ENCODE measurements at regions not wholly inside any gene's neighbourhood (a gene's known extent, or its start where the extent isn't known, plus 50 kb on each side); places are given as distances from the start of the nearest gene placed in this dataset.

DNA sequence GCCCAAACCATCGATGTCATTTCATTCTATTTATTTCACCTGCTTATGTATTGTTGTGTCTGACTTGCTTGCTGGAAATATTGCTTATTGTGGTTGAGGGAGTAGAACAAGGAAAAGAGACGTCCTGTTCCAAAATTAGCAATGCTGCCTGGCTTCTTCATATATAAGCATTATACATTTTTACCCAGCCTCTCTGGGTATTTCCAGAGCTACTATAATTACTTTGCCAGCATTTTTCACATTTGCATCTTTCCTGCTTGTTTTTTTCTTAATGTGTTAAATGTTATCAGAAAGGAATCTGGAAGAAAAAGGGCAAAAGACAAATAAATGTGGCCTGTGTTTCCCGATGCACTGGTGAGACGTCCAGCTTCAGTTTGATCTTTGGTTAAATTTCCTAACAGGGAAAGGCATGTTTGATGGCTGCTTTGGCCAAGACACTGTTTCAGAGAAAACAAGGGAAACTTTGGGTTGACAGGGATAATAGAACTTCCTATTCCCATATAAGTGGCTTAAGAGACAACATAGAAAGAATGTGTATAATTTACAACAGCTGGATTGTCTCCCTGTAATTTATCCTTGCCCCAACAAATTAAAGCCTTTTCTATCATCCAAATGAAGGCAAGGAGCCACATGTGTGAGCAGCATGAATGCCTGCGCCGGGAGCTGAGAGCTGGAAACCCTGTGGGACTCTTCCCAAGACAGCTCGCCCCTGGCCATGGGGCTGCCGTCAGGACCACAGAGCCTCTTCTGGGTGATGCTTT, 671.1 kb upstream of the CELF2 start:
- H3K79me2 ChIP-seq (ENCODE audit: control insufficient read depth, low read length) = no peaks in the 10 kb centered on the region
- H3K9me3 ChIP-seq (ENCODE audit: control insufficient read depth, insufficient read depth, low read length) = no peaks in the 10 kb centered on the region
- H3K4me1 ChIP-seq (ENCODE audit: control insufficient read depth, low read length) = no peaks in the 10 kb centered on the region
- no peaks in the 10 kb centered on the region for H3K9me2 ChIP-seq (replicated peaks; ENCODE audit: control insufficient read depth, low read length)
- TF ChIP-seq EZH2phosphoT487 (IDR thresholded peaks at IDR 0.05; ENCODE audit: borderline replicate concordance, low read length) = no peak
- TF ChIP-seq, protein P1, sequence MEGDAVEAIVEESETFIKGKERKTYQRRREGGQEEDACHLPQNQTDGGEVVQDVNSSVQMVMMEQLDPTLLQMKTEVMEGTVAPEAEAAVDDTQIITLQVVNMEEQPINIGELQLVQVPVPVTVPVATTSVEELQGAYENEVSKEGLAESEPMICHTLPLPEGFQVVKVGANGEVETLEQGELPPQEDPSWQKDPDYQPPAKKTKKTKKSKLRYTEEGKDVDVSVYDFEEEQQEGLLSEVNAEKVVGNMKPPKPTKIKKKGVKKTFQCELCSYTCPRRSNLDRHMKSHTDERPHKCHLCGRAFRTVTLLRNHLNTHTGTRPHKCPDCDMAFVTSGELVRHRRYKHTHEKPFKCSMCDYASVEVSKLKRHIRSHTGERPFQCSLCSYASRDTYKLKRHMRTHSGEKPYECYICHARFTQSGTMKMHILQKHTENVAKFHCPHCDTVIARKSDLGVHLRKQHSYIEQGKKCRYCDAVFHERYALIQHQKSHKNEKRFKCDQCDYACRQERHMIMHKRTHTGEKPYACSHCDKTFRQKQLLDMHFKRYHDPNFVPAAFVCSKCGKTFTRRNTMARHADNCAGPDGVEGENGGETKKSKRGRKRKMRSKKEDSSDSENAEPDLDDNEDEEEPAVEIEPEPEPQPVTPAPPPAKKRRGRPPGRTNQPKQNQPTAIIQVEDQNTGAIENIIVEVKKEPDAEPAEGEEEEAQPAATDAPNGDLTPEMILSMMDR (IDR thresholded peaks at IDR 0.05; ENCODE audit: low read depth, low read length, poor library complexity, severe bottlenecking) = no peak
- H4K20me1 ChIP-seq (ENCODE audit: control insufficient read depth, insufficient read depth, low read depth, low read length) = no peaks in the 10 kb centered on the region
- no peaks in the 10 kb centered on the region for H3K36me3 ChIP-seq (ENCODE audit: control insufficient read depth, low read length)
- no peaks in the 10 kb centered on the region for H3K27me3 ChIP-seq (ENCODE audit: control insufficient read depth, low read length)
- no peak overlapping the region for H3K4me3 ChIP-seq (ENCODE audit: low read length)
- H3K27ac ChIP-seq (ENCODE audit: low read depth, low read length) = no peak overlapping the region
- no peaks in the 10 kb centered on the region for H3F3A ChIP-seq (ENCODE audit: control insufficient read depth, insufficient read depth)
- H3K4me2 ChIP-seq (ENCODE audit: low read length) = no peak overlapping the region

DNA sequence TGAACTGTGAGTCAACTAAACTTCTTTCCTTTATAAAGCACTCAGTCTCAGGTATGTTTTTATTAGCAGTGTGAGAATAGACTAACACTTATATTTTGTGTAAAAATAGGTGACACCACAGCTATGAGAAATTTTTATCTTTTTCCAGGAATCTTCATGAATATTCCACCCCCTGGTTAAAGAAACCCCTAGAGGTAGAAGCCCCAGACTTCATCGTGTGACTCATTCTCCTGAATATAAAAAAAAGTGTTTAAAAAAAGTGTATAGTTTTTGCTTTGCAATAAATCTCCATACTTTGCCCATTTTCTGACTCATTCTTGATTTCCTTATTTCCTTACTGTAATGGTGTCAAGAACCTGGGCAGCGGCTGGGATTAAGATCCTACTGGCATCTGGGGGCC, 667.6 kb upstream of the CELF2 start:
- no peaks in the 10 kb centered on the region for H3K9me3 ChIP-seq (ENCODE audit: control insufficient read depth, insufficient read depth, low read length)
- H3K4me1 ChIP-seq (ENCODE audit: control insufficient read depth, low read length) = no peaks in the 10 kb centered on the region
- no peak overlapping the region for H3K27ac ChIP-seq (ENCODE audit: low read depth, low read length)
- no peaks in the 10 kb centered on the region for H4K20me1 ChIP-seq (ENCODE audit: control insufficient read depth, insufficient read depth, low read depth, low read length)
- no peak overlapping the region for H3K4me3 ChIP-seq (ENCODE audit: low read length)
- H3K27me3 ChIP-seq (ENCODE audit: control insufficient read depth, low read length) = no peaks in the 10 kb centered on the region
- H3K4me2 ChIP-seq (ENCODE audit: low read length) = no peak overlapping the region
- H3K9me2 ChIP-seq (replicated peaks; ENCODE audit: control insufficient read depth, low read length) = no peaks in the 10 kb centered on the region
- H3K36me3 ChIP-seq (ENCODE audit: control insufficient read depth, low read length) = no peaks in the 10 kb centered on the region
- H3K79me2 ChIP-seq (ENCODE audit: control insufficient read depth, low read length) = no peaks in the 10 kb centered on the region
- H3F3A ChIP-seq (ENCODE audit: control insufficient read depth, insufficient read depth) = no peaks in the 10 kb centered on the region
- TF ChIP-seq EZH2phosphoT487 (IDR thresholded peaks at IDR 0.05; ENCODE audit: borderline replicate concordance, low read length) = no peak
- TF ChIP-seq, protein P1 (IDR thresholded peaks at IDR 0.05; ENCODE audit: low read depth, low read length, poor library complexity, severe bottlenecking) = no peak

DNA sequence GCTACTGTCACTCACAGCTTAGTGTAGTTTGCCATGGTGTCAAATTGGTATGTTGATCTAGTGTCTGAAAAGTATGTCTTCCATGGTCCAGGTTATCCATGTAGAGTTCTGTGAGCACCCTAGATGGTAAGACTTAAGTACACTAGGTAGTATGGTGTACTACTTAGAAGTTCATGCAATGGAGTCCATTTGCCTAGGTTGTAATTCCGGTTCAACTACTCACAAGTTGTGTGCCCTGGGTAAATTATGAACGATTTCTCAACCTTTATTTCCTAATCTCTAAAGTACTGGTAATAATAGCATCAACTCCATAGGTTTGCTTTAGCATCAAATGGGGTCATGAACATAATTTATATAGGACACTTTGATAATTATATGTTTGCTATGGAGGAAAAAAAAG, 666.2 kb upstream of the CELF2 start:
- no peaks in the 10 kb centered on the region for H3K36me3 ChIP-seq (ENCODE audit: control insufficient read depth, low read length)
- TF ChIP-seq, protein P1 (IDR thresholded peaks at IDR 0.05; ENCODE audit: low read depth, low read length, poor library complexity, severe bottlenecking) = no peak
- TF ChIP-seq EZH2phosphoT487 (IDR thresholded peaks at IDR 0.05; ENCODE audit: borderline replicate concordance, low read length) = no peak
- H4K20me1 ChIP-seq (ENCODE audit: control insufficient read depth, insufficient read depth, low read depth, low read length) = no peaks in the 10 kb centered on the region
- no peak overlapping the region for H3K27ac ChIP-seq (ENCODE audit: low read depth, low read length)
- H3F3A ChIP-seq (ENCODE audit: control insufficient read depth, insufficient read depth) = no peaks in the 10 kb centered on the region
- no peak overlapping the region for H3K4me3 ChIP-seq (ENCODE audit: low read length)
- no peaks in the 10 kb centered on the region for H3K9me2 ChIP-seq (replicated peaks; ENCODE audit: control insufficient read depth, low read length)
- no peaks in the 10 kb centered on the region for H3K27me3 ChIP-seq (ENCODE audit: control insufficient read depth, low read length)
- no peaks in the 10 kb centered on the region for H3K4me1 ChIP-seq (ENCODE audit: control insufficient read depth, low read length)
- no peak overlapping the region for H3K4me2 ChIP-seq (ENCODE audit: low read length)
- no peaks in the 10 kb centered on the region for H3K79me2 ChIP-seq (ENCODE audit: control insufficient read depth, low read length)
- no peaks in the 10 kb centered on the region for H3K9me3 ChIP-seq (ENCODE audit: control insufficient read depth, insufficient read depth, low read length)

All from DOHH2 (cell line).